GM12878 (cell line): ENCODE measurements at regions not wholly inside any gene's neighbourhood (a gene's known extent, or its start where the extent isn't known, plus 50 kb on each side); places are given as distances from the start of the nearest gene placed in this dataset.

Experiments
- ATAC-seq: fragments of 200-7000 bp; cut with Tn5 transposase; 3 replicates; pipeline ENCODE4 v1.9.1; 2020; ENCODE audit warnings: mild to moderate bottlenecking, moderate library complexity
- BruUV-seq: library from RNA; stranded (reverse); fragments of 400-500 nt; replicated peaks from 2 replicates; lab custom pipeline; 2021; lab: Mats Ljungman, UMichigan
- CTCF ChIA-PET: fragments of 300-600 bp; sonication (Branson Sonifier 250); formaldehyde crosslinking; extraction: SDS; loops from one replicate; lab custom pipeline; 2021; ENCODE audit warnings: inconsistent platforms; lab: Yijun Ruan, JAX
- POLR2A ChIA-PET: fragments of 350-600 bp; formaldehyde crosslinking; extraction: SDS; loops from one replicate; lab custom pipeline; 2021; ENCODE audit warnings: inconsistent platforms; lab: Charles Lee
- RAD21 ChIA-PET: fragments of 300-600 bp; sonication (Branson Sonifier 250); formaldehyde crosslinking; loops from one replicate; lab custom pipeline; 2023; ENCODE audit warnings: antibody characterized with exemption; ENCODE audit not compliant: unreplicated experiment; lab: Charles Lee
- SMC1A ChIA-PET: fragments of 300-600 bp; sonication (Branson Sonifier 250); formaldehyde crosslinking; loops from one replicate; lab custom pipeline; 2023; ENCODE audit not compliant: unreplicated experiment, uncharacterized antibody; lab: Charles Lee
- DNase-seq: peaks from one replicate; pipeline ENCODE4 v3.0.0-alpha.2; 2011; ENCODE audit warnings: low read depth, low spot score
- FAIRE-seq: peaks from 3 replicates; lab custom pipeline; 2011; peaks lifted over from hg19 to GRCh38; lab: Jason Lieb, UNC
- H2AFZ ChIP-seq: 2 replicates; pipeline ENCODE4 v1.6.0; 2011; ENCODE audit warnings: low read depth, low read length, control low read depth; ENCODE audit not compliant: control insufficient read depth
- H3K27ac ChIP-seq: 2 replicates; pipeline ENCODE4 v1.5.1; 2011; ENCODE audit warnings: control low read depth; ENCODE audit not compliant: control insufficient read depth, insufficient read depth
- H3K27me3 ChIP-seq, 2 experiments: replicated peaks in 1 of 2; 2 replicates each; pipeline versions ENCODE4 v1.6.0 to v1.6.1; 2011; ENCODE audit warnings: low read length in 1 of 2; ENCODE audit not compliant: control insufficient read depth in 2 of 2, insufficient read depth in 2 of 2
- H3K36me3 ChIP-seq, 2 experiments: 2 replicates each; pipeline ENCODE4 v1.5.1; 2011; ENCODE audit warnings: low read length in 1 of 2; ENCODE audit not compliant: control insufficient read depth in 2 of 2, insufficient read depth in 2 of 2
- H3K4me1 ChIP-seq: 2 replicates; pipeline ENCODE4 v1.6.1; 2011; ENCODE audit warnings: mild to moderate bottlenecking, low read length, moderate library complexity, mixed read lengths; ENCODE audit not compliant: control insufficient read depth, insufficient read depth
- H3K4me2 ChIP-seq: 2 replicates; pipeline ENCODE4 v1.6.0; 2011; ENCODE audit warnings: control low read depth; ENCODE audit not compliant: control insufficient read depth, insufficient read depth
- H3K4me3 ChIP-seq: fragments of 200-600 bp; sonication (generic); 2 replicates; pipeline ENCODE4 v1.5.1; 2016
- H3K79me2 ChIP-seq: 2 replicates; pipeline ENCODE4 v1.6.0; 2011; ENCODE audit warnings: low read length; ENCODE audit not compliant: control insufficient read depth, insufficient read depth
- H3K9ac ChIP-seq: 2 replicates; pipeline ENCODE4 v1.8.0; 2011; ENCODE audit warnings: low read length, control low read depth, mixed read lengths; ENCODE audit not compliant: control insufficient read depth, insufficient read depth
- H3K9me3 ChIP-seq: replicated peaks from 3 replicates; pipeline ENCODE4 v1.5.1; 2011; ENCODE audit warnings: mild to moderate bottlenecking, low read length; ENCODE audit not compliant: control insufficient read depth, insufficient read depth
- H4K20me1 ChIP-seq: 2 replicates; pipeline ENCODE4 v1.6.0; 2011; ENCODE audit not compliant: control insufficient read depth, insufficient read depth
- ATF7 ChIP-seq: fragments of 450-650 bp; IDR thresholded peaks from 2 replicates; pipeline ENCODE4 v1.6.1; 2016; ENCODE audit warnings: low read depth, mild to moderate bottlenecking
- FOXK2 ChIP-seq: fragments of 450-650 bp; IDR thresholded peaks from 2 replicates; pipeline ENCODE4 v1.6.1; 2017; ENCODE audit warnings: mild to moderate bottlenecking, moderate library complexity
- GABPA ChIP-seq: IDR thresholded peaks from 2 replicates; pipeline ENCODE4 v1.6.1; 2014; ENCODE audit warnings: antibody characterized with exemption, low read depth, mild to moderate bottlenecking, inconsistent platforms
- IRF5 ChIP-seq: fragments of 450-650 bp; IDR thresholded peaks from 2 replicates; pipeline ENCODE4 v1.6.1; 2017; ENCODE audit warnings: borderline replicate concordance
- MXI1 ChIP-seq: fragments of 150-350 bp; IDR thresholded peaks from 2 replicates; pipeline ENCODE4 v1.6.1; 2011; ENCODE audit warnings: low read depth, mild to moderate bottlenecking, inconsistent platforms, low read length, improper control_type of control experiment
- NBN ChIP-seq: fragments of 450-650 bp; IDR thresholded peaks from 2 replicates; pipeline ENCODE4 v1.6.1; 2016
- PML ChIP-seq: IDR thresholded peaks from 2 replicates; pipeline ENCODE4 v1.6.1; 2012; ENCODE audit warnings: low read length, inconsistent platforms
- POLR2A ChIP-seq: IDR thresholded peaks from 2 replicates; pipeline ENCODE4 v1.6.1; 2011; ENCODE audit warnings: low read depth, mild to moderate bottlenecking, low read length
- SIX5 ChIP-seq: IDR thresholded peaks from 2 replicates; pipeline ENCODE4 v1.6.1; 2011; ENCODE audit warnings: mild to moderate bottlenecking, low read depth, low read length, moderate library complexity; ENCODE audit not compliant: severe bottlenecking
- SMAD5 ChIP-seq: IDR thresholded peaks from 2 replicates; pipeline ENCODE4 v1.6.1; 2016; ENCODE audit warnings: antibody characterized with exemption, low read depth
- SRF ChIP-seq, 2 experiments: IDR thresholded peaks; 2 replicates each; pipeline ENCODE4 v1.6.1; 2011; ENCODE audit warnings: low read depth in 2 of 2, low read length in 2 of 2, mild to moderate bottlenecking in 1 of 2, moderate library complexity in 1 of 2
- ZNF687 ChIP-seq: fragments of 450-650 bp; IDR thresholded peaks from 2 replicates; pipeline ENCODE4 v1.6.1; 2017; ENCODE audit warnings: mild to moderate bottlenecking, moderate library complexity
- WGBS: methylation state at CpG from one replicate; pipeline ENCODE4 v1.1.6; 2016; ENCODE audit warnings: low lambda C conversion rate; ENCODE audit not compliant: insufficient replicate concordance, insufficient coverage; ENCODE audit errors: missing lambda C conversion rate; 5-methylcytosine and 5-hydroxymethylcytosine counted together
- in situ Hi-C: fragments of 300-500 bp; cut with MboI; formaldehyde crosslinking; loops from 9 replicates; pipeline ENCODE4 v1.14.3; 2018; ENCODE audit warnings: mixed read lengths
- intact Hi-C: fragments of 100-400 bp; cut with micrococcal nuclease; formaldehyde crosslinking; loops from one replicate; pipeline ENCODE4 v1.14.2; 2022; ENCODE audit not compliant: unreplicated experiment

- ChIA-PET CTCF (no interaction called here), RAD21 (no interaction called here), SMC1A (no interaction called here), POLR2A (no interaction called here)
- H3K27ac ChIP-seq, result no peak overlapping the region
- intact Hi-C loops (no loop called here), in situ Hi-C loops (no loop called here)
- 0% methylated on average over 1 of the region's 1 CpG for WGBS
- no TSS peak for BruUV-seq
- DNase-seq (no peak), FAIRE-seq (no peak), ATAC-seq (no peak)
- no peak overlapping the region for H3K4me2 ChIP-seq
- no peaks in the 10 kb centered on the region for H4K20me1 ChIP-seq
- no peaks in the 10 kb centered on the region for H3K27me3 ChIP-seq
- no peak overlapping the region for H2AFZ ChIP-seq
- H3K9me3 ChIP-seq, result no peaks in the 10 kb centered on the region
- H3K4me3 ChIP-seq, result no peak overlapping the region
- H3K4me1 ChIP-seq, result no peaks in the 10 kb centered on the region
- no peak for TF ChIP-seq ATF7
- H3K36me3 ChIP-seq, result no peaks in the 10 kb centered on the region
- no peak overlapping the region for H3K9ac ChIP-seq
- no peaks in the 10 kb centered on the region for H3K79me2 ChIP-seq
These were observed 654.3 kb upstream of the KIF2B start for GRCh38 chr17:53168413-53168812.

- Histone ChIP-seq H3K4me1 (no peaks in the 10 kb centered on the region), H3K4me2 (no peak overlapping the region), H3K79me2 (no peaks in the 10 kb centered on the region), H3K4me3 (no peak overlapping the region), H3K9me3 (no peaks in the 10 kb centered on the region), H3K9ac (no peak overlapping the region), H3K27ac (no peak overlapping the region), H4K20me1 (no peaks in the 10 kb centered on the region), H2AFZ (no peak overlapping the region), H3K36me3 (no peaks in the 10 kb centered on the region), H3K27me3 (no peaks in the 10 kb centered on the region)
- WGBS, result 3% methylated on average over 1 of the region's 1 CpG
- SMC1A ChIA-PET, result no interaction called here
- RAD21 ChIA-PET, result no interaction called here
- no peak for DNase-seq
- no peak for FAIRE-seq
- CTCF ChIA-PET, result no interaction called here
- TF ChIP-seq ZNF687 (no peak), POLR2A (no peak), IRF5 (no peak), ATF7 (no peak), SRF (IDR thresholded peaks at IDR 0.05; ENCODE audit: low read depth in 2 of 2, low read length in 2 of 2) (no peak), SMAD5 (no peak), FOXK2 (no peak), PML (no peak), GABPA (no peak), MXI1 (no peak), NBN (no peak), SIX5 (no peak)
- no peak for ATAC-seq
- in situ Hi-C loops, result no loop called here
- BruUV-seq, result no TSS peak
- intact Hi-C loops, result no loop called here
- POLR2A ChIA-PET, result no interaction called here
These were observed 656.0 kb upstream of the KIF2B start for GRCh38 chr17:53166731-53167130.
